ENCODE measurements at regions not wholly inside any gene's neighbourhood (a gene's known extent, or its start where the extent isn't known, plus 50 kb on each side); places are given as distances from the start of the nearest gene placed in this dataset.

DNA sequence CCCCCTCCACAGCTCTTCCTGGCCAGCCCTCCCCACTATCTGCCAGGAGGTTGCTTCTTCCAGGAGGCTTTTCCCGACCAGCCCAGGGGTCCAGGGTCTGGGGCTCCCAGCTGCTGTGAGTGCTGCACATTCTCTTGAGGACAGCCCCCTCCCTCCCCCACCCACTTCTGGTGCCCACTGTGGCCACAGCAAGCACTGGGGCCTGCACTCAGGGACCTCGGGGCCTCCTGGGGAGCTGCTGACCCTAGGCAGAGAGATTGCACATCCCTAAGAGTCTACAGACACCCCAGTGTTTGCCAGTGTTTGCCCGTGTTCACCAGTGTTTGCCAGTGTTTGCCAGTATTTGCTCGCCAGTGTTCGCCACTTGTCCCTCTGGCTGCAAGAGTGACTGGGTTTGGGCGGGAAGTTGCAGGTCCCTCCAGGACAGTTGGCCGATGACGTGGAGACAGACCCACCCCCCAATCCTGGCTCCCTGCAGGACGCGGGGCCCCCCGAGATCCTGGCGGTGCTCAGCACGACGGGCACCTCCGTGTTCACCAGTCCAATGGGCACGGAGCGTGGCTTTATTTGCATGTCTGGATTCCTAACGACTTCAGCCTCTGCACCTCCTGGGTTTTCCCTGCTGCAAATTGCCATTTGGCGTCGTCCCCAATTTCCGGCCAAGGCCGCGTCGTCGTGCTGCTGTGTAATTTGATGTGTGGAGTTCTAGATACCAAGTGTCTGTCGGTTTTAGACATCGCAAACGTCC lies 87.5 kb upstream of the NKX1-1 start:
- DNase-seq: no peak

DNA sequence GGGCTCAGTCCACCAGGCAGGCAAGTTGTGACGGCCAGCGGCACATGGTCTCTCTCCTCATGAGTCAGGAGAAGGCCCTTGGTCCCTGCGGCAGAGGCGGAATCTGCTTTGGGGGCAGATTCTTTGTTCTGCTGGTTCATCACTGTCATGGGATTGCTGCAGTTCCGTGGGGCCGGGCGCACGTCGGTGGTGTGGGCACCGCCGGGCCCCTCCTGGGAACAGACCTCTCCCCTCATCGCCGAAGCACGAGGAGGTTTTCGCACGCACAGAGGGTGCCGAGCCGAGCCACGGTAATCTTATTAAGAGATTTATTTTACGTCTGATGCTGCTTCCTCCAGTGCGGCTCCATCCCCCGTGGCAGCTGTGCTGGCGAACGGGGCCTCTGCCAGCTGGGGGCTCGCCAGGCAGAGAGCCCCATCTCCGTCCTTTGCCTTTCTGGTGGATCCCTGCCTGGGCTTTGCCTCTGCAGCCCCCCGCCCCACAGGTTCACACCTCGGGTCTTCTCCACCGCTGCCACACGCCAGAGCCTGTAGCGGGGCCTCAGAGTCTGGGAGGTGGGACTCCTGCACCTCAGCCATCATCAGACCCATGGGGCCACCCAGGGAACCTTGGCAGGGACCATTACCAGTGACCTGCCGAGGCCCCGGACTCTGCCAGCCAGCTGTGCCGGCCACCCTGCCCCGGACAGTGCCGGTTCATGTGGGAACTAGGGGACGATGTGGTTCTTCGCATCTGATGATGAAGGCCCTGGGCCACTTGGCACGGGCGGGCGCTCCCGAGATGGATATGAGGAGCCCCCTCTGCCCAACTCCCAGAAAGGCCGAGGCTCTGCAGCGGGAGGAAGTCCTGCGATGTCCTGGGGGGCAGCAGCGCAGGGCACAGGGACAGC lies 86.7 kb upstream of the NKX1-1 start:
- no peak for DNase-seq

DNA sequence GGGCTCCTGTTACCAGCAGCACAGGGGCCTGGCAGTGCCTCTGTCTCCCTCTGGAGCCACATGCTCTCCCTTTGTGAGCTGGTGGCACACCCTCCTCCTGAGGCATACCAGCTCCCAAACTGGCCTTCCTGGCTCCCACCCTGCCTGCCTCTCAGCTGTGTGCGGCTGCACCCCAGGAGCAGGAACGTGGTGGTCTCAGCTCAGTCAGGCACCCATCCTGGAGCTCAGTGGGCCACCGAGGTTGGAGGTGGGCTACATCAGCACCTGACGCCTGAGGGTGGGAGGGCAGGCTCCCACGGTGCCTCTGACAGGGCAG lies 85.9 kb upstream of the NKX1-1 start:
- DNase-seq: no peak

DNA sequence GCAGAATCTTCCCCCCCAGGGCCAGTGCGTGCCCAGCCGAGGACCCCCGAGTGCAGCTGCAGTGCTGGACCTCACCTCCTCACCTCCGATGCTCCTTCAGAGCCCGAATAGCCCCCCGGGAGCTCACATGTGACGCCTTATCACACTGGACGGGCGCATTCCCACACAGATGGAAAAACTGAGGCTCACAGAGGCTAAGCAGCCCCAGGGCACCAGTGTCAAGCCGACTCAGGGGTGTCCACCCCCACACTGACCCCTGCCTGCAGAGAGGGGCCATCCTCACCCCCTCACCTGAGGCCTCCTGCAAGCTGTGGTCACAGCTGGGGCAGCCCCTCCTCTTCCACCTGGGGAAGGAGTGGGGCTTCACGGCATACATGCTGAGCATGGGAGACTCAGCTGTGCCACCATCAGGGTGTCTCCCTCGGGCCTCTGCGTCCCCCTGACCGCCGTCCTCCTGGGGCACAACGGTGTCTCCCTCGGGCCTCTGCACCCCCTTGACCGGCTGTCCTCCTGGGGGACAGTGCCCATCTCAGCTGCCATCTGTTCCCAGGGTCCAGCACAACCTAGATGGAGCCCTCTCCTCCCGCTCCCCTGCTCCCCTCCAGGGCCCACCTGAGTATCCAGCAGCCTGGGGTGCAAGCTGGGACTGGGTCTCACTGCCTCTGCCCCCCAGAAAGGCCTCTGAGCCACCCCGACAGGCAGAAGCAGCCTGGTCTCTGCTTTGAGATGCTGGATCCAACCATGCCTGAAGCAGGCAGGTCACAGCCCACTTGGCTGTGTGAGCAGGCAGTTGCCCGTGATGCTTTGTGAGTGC lies 85.3 kb upstream of the NKX1-1 start:
- DNase-seq: no peak

DNA sequence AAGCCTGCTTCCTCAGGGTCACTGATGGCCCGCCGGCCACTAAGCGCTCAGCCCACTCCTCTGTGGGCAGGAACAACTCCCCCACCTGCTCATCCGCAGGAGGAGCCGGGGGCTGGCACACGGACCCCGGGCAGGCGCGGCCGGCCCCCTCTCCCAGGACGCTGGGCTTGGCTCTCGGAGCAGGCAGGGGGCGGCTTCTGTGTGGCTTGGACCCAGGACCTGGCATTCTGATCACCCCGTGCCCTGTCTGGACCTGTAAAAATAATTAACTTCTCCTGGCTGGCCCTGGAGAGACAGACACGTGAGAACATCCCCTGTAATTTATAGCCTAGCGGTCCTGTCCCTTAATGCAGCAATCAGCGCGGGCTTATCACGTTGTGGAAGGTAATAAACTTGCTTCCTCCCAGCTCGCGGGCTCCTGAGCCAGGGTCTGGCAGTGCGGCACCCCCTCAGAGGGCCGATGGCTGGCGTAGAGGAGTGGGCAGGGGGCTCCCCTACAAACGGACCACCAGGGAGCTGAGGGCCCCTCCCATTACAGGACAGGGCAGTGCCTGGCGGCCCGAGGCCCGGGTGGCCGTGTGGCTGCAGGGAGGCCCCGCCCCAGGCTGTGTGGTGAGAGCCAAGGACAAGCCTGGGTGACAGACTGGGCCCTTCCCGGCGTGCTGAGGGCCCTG lies 84.5 kb upstream of the NKX1-1 start:
- DNase-seq: no peak

DNA sequence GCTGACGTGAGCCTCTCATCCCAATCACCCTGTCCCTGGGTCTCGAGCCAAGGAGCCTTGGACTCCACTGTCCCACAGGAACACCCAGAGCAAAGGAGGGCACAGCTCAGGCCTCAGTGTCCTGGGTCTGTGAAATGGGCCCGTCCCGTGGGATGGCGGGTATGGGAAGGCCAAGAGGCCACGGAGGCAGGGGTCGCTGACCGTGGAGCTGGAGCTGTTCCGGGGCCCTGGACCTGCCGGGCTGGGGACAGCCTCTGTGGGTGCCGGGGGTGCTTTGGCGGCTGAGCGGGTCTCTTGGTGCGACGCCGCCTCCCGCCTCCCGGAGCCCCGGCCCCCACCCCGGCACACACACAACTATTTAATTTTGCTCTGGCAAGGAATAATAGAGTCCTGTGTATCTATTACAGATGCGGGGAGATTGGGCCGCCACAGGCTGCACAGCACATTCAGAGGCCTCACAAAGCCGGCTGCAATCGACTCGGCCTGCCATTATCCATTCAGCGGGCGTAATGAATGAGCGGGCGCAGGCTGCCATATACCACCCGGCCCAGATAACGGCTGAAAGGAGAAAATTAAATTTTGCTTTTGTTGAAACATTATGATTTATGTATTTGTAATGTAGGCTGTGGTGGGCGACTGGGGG lies 83.9 kb upstream of the NKX1-1 start:
- no peak for DNase-seq

DNA sequence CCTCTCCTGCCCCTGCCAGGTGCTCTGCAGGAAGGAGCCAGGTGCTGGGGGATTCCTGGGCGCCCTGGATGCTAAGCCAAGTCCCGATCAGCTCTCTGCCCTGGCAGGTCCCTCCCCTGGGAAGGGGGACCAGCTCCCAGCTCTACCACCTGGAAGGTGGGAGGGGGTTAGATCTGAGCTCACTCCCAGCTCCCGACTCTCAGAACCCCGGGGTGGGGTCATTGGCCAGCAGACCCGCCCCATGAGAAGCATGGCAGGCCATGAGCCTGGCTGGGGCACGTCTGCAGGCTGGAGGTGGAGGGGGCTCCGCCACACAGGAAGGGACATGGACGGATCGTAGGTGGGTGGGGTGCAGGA lies 83.4 kb upstream of the NKX1-1 start:
- DNase-seq: no peak

DNA sequence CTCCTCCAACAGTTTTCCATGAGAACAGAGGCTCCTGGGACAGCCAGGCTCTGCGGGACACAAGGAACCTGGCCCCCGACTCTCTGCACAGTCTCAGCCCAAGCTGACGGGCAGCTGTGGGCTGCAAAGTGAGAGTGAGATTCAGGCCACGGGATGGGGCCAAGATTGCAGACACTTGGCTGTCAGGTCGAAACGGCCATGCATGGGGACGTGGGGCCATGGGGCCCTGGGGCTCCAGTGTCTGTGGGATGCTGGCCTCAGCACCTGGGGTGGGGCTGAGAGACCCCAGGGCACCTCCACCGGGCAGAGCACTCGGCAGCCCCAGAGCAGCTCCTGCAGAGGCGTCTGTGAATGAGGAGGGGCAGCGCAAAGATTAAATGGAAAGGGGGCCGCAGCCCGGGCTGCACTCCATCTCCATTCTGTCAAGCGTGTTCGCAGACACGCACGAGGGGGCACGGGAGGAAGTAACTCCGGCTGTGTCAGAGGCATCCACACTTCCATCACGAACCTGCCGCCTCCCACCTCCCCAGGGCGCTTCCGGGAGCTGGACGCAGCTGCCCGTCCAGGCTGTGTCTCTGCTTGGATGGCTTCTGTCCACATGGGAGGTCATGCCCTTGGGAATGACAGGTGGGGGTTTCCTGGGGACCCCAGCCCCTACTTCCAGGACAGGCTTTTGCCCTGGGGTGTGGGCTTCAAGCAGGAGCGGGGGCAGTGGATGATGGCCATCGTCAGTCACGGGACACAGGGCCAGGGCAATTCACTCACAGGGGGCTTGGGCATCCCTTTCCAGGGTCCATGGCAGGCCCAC lies 82.8 kb upstream of the NKX1-1 start:
- DNase-seq: no peak

DNA sequence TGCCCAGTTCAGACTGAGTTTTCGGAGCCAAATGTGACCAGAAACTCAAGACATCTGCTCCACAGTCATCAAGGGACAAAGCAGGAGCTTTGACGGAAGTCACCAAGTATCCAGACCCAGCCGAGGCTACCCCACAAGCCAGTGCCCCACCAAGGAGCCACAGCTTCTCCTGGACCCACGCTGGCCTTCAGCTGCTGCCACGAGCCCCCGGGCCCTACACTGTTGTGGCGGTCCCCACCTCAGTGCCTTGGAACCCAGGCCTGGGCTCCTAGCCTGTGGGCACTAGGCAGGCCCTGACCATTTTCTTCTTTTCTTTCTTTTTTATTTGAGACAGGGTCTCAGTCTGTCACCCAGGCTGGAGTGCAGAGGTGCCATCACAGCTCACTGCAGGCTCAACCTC lies 82.1 kb upstream of the NKX1-1 start:
- DNase-seq: no peak

DNA sequence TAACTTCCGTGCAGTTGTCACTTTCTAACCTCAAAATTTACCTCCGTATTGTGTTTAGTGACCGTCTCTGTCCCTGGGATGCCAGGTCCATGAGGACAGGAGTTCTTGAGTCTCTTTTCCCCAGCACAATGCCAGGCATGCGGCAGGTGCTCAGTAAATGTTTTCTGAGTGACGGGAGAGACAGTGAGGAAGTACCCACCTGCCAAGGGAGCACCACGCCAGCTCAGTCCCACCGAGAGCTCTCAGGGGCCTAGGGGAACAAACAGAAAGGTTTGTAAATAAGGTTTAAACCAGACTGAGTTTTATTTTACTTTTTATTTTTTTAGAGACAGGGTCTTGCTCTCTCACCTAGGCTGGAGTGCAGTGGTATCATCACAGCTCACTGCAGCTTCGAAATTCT lies 81.5 kb upstream of the NKX1-1 start:
- no peak for DNase-seq

DNA sequence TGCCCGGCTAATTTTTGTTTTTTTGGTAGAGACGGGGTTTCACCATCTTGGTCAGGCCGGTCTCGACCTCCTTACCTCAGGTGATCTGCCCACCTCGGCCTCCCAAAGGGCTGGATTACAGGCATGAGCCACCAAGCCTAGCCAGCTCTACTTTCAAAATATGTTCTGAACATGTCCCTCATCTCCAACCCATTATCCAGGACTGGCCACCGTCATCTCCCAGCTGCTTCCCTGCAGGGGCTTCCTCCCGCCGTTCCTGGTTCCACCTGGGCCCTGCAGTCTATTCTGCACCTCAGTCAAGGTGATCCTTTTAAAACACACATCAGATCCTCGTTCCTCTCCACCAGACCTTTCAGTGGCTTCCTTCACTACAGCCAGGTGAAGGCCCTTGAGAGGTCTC lies 80.9 kb upstream of the NKX1-1 start:
- DNase-seq: no peak

DNA sequence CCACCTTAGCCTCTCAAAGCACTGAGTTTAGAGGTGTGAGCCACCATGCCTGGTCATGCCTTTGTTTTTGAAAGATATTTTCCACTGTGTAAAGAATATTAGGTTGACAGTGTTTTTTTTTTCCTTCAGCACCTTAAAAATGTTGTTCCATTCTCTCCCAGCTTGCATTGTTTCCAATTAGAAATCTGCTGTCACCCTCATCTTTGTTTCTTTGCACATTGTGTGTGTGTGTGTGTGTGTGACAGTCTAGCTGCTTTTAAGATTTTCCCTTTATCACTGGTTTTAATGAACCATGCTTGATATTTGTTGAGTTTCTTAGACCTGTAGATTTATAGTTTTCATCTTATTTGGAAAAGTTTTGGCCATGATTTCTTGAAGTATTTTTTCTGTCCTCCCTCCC lies 79.0 kb upstream of the NKX1-1 start:
- no peak for DNase-seq

DNA sequence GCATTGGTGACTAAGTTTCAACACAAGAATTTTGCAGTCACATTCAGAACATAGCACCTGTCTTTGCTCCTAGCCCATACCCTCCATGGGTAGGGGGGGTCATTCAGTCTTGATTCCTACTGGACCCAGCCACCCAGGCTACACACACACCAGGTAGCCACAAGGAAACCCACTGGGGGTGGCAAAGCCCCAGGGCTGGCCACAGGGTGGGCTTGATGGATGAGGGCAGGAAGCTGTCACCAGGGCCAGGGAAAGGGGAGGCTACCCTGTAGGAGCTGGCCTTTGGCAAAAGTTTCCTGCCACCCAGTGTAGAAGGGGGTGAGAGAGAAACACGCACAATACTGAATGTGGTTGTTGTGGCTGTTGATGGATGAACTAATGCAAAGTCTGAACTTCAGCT lies 74.5 kb upstream of the NKX1-1 start:
- DNase-seq: no peak

DNA sequence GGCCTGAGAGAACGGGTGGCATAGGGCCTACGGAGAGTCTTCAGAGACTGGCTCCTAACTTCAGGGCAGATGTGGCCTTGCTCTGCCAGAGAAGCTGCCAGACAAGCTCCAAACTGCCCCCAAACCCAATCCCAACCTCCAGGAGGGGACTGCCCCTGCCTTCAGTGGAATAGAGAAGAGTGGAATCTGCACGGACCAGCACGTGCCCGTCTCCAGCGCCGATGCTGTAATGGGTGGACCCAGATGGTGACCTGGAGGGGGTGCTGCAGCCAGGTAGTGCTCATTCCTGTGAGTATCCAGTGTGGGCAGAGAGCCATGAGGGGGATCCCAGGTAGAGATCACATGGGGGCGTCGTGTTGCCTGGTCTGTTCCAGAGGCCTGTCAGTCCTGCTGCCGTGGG lies 73.2 kb upstream of the NKX1-1 start:
- no peak for DNase-seq

DNA sequence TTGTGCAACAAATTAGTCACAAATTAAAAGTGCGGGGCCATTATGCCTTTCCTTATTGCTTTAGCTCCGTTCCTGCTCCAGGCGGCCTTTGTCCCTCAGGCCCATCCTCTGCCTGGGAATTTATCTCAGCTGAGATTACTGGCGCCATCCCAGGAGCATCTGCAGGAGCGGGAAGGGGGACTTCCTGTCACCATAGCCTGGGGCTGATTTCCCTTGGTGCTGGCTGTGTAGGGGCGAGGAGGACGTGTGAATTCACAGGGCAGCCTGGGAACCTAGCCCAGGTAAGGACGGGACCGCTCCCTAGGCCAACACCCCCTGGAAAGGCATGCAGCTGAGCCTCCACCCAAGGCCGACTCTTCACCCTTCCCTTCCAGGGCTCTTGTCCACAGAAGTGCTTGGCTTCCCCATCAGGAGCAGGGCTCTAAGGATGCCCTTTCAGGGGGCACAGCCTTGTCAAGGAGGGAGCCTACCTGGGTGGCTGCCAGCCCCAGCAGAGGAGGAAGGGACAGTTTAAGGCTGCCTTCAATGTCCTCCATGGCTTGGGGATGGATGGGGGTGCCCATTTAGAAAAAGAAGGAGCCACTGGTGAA lies 72.6 kb upstream of the NKX1-1 start:
- no peak for DNase-seq

DNA sequence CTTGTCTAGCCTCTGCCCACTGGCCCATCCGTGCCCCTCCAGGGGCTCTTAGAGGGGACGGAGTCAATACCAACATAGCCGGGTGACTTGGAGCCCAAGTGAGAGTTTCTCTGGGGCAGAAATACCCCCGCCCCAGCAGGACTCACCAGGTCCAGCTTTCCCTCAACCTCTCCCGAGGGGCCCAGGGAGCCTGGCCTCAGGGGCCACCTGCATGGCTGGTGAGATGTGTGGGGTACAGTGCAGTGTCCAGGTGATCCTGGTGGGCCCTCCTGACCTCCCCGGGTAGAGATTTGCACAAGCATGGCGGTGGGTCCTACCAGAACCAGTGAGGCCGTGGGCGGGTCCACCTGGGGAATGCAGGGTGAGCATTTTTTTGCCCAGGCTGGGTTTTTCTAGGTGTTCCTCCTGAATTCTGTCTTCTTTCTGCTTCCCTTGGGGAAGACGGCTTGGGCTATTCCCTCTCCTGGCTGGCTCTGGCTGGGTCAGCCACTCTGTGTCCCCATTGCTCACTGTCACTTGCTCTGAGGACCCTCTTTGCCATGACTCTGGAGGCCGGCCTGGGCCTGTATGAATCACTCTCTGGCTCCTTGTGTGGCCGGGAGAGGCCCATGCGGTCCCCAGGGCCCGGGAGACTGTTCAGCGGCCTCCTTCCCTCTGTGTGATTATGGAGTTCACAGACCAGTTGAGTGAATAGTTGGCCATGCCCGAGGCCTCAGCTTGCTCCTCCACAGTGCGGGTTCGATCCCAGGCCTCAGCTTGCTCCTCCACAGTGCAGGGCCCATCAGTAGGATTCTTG lies 71.0 kb upstream of the NKX1-1 start:
- DNase-seq: no peak

DNA sequence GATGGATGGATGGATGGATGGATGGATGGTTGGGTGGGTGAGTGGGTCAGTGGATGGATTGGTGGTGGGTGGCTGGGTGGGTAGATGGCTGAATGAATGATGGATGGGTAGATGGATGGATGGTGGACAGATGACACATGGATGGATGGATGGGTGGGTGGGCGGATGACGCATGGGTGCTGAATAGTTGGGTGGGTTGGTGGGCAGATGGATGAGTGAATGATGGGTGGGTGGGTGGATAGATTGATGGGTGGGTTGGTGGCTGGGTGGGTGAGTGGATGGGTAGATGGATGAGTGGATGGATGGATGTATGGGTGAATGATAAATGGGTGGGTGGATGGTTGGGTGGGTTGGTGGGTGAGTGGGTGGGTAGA lies 69.9 kb upstream of the NKX1-1 start:
- DNase-seq: no peak

DNA sequence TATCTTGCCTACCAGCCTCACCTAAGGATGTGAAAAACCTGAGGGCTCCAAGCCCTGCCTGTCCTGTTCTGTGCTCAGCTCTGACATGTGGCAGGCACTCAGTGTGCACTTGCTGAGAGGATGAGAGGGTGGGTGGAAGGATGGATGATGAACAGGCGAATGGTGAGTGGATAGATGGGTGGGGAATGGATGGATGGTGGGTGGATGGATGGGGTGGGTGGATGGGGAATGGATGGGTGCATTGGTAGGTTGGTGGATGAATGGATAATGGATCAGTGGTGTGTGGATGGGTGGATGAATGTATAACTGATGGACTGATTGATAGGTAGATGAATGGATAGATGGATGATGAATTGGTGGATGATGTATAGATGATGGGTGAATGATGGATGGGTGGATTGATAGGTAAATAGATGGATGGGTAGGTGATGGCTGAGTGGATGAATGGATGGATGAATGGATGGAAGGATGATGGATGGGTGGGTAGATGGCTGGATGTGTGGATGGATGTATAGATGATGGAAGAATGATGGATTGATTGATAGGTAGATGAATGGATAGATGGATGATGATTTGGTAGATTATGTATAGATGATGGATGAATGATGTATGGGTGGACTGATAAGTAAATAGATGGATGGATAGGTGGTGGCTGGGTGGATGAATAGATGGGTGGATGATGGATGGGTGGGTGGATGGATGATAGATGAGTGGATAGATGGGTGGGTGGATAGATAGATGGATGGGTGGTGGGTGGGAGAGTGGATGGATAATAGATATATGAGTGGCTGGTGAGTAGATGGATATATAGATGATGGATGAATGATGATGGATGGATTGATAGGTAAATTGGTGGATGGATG lies 69.3 kb upstream of the NKX1-1 start:
- no peak for DNase-seq
